PC-9 (cell line): ENCODE measurements at regions not wholly inside any gene's neighbourhood (a gene's known extent, or its start where the extent isn't known, plus 50 kb on each side); places are given as distances from the start of the nearest gene placed in this dataset.

Source experiments
- BruUV-seq: library from RNA; stranded (reverse); fragments of 400-500 nt; replicated peaks from 2 replicates; lab custom pipeline; 2021; lab: Mats Ljungman, UMichigan
- CTCF ChIA-PET: fragments of 300-600 bp; sonication (Branson Sonifier 250); formaldehyde crosslinking; loops from one replicate; lab custom pipeline; 2022; ENCODE audit warnings: antibody characterized with exemption; lab: Charles Lee
- POLR2A ChIA-PET: fragments of 300-600 bp; sonication (Branson Sonifier 250); formaldehyde crosslinking; loops from one replicate; lab custom pipeline; 2022; ENCODE audit warnings: antibody characterized with exemption; ENCODE audit not compliant: unreplicated experiment; lab: Charles Lee
- DNase-seq, 2 experiments: peaks; one replicate each; pipeline versions ENCODE4 v3.0.0 to v3.0.0-alpha.2; 2015 to 2022; ENCODE audit warnings: mixed read lengths in 1 of 2
- H2AFZ ChIP-seq: fragments of 200-600 bp; sonication (generic); 2 replicates; pipeline ENCODE4 v1.8.1; 2017; ENCODE audit warnings: antibody characterized with exemption
- H3F3A ChIP-seq: fragments of 200-600 bp; sonication (generic); 2 replicates; pipeline ENCODE4 v1.8.1; 2017; ENCODE audit warnings: antibody characterized with exemption, mild to moderate bottlenecking, low read depth; ENCODE audit not compliant: insufficient read depth
- H3K27ac ChIP-seq: fragments of 200-600 bp; sonication (generic); 2 replicates; pipeline ENCODE4 v1.6.1; 2016; ENCODE audit warnings: mixed run types
- H3K27me3 ChIP-seq: fragments of 200-600 bp; sonication (generic); 2 replicates; pipeline ENCODE4 v1.6.1; 2016; ENCODE audit warnings: low read depth, mixed run types; ENCODE audit not compliant: insufficient read depth
- H3K36me3 ChIP-seq: fragments of 200-600 bp; sonication (generic); 2 replicates; pipeline ENCODE4 v1.6.1; 2016; ENCODE audit warnings: low read depth, mixed run types
- H3K4me1 ChIP-seq: fragments of 200-600 bp; sonication (generic); replicated peaks from 2 replicates; pipeline ENCODE4 v1.6.1; 2016; ENCODE audit warnings: mixed run types; ENCODE audit not compliant: insufficient read depth
- H3K4me2 ChIP-seq: fragments of 200-600 bp; sonication (generic); 2 replicates; pipeline ENCODE4 v1.6.1; 2017; ENCODE audit warnings: mixed run types
- H3K4me3 ChIP-seq: fragments of 200-600 bp; sonication (generic); 2 replicates; pipeline ENCODE4 v1.6.1; 2016; ENCODE audit warnings: mixed run types
- H3K79me2 ChIP-seq: fragments of 200-600 bp; sonication (generic); 2 replicates; pipeline ENCODE4 v1.6.1; 2017; ENCODE audit warnings: low read depth, mixed run types
- H3K9me2 ChIP-seq: fragments of 200-600 bp; sonication (generic); 2 replicates; pipeline ENCODE4 v1.8.1; 2017; ENCODE audit warnings: mild to moderate bottlenecking; ENCODE audit not compliant: insufficient read depth
- H3K9me3 ChIP-seq: fragments of 200-600 bp; sonication (generic); 2 replicates; pipeline ENCODE4 v1.8.1; 2016; ENCODE audit warnings: low read depth; ENCODE audit not compliant: insufficient read depth
- H4K20me1 ChIP-seq: fragments of 200-600 bp; sonication (generic); 2 replicates; pipeline ENCODE4 v1.8.1; 2017; ENCODE audit not compliant: insufficient read depth
- CTCF ChIP-seq: fragments of 200-600 bp; sonication (generic); conservative IDR thresholded peaks from 2 replicates; pipeline ENCODE4 v1.6.1; 2017; ENCODE audit warnings: mixed run types, antibody characterized with exemption, mild to moderate bottlenecking, moderate library complexity
- EZH2 ChIP-seq: fragments of 200-600 bp; sonication (generic); IDR thresholded peaks from 2 replicates; pipeline ENCODE4 v1.8.0; 2017; ENCODE audit warnings: antibody characterized with exemption, low read depth
- intact Hi-C: fragments of 100-400 bp; cut with micrococcal nuclease; formaldehyde crosslinking; loops from one replicate; pipeline ENCODE4 v1.10.0; 2022; ENCODE audit not compliant: unreplicated experiment

GRCh38 chr3:104298662-104299061, 1068.0 kb upstream of the ALCAM start:
- no peaks in the 10 kb centered on the region for H3K79me2 ChIP-seq
- ChIA-PET POLR2A (no interaction called here), CTCF (no interaction called here)
- H3K9me2 ChIP-seq: no peaks in the 10 kb centered on the region
- TF ChIP-seq CTCF: no peak
- TF ChIP-seq EZH2: no peak
- H3K4me3 ChIP-seq: no peak overlapping the region
- H3K9me3 ChIP-seq: no peaks in the 10 kb centered on the region
- no peak overlapping the region for H3K4me2 ChIP-seq
- H3K4me1 ChIP-seq: no peaks in the 10 kb centered on the region
- no peak for DNase-seq
- BruUV-seq: no TSS peak
- no peaks in the 10 kb centered on the region for H4K20me1 ChIP-seq
- H3K27ac ChIP-seq: no peak overlapping the region
- H3F3A ChIP-seq: no peaks in the 10 kb centered on the region
- intact Hi-C loops: no loop called here
- no peak overlapping the region; the same call in 1 of the 2 replicates for H2AFZ ChIP-seq
- H3K27me3 ChIP-seq: no peaks in the 10 kb centered on the region
- H3K36me3 ChIP-seq: no peaks in the 10 kb centered on the region

- Histone ChIP-seq H3K4me1 (no peaks in the 10 kb centered on the region), H3F3A (no peaks in the 10 kb centered on the region), H3K4me2 (no peak overlapping the region), H2AFZ (peak overlapping the region; percentile 46; the same call in 1 of the 2 replicates), H3K4me3 (no peak overlapping the region), H3K36me3 (no peaks in the 10 kb centered on the region), H3K27ac (no peak overlapping the region), H3K79me2 (no peaks in the 10 kb centered on the region), H3K9me2 (no peaks in the 10 kb centered on the region), H3K27me3 (no peaks in the 10 kb centered on the region), H3K9me3 (peaks cover 5% of the 10 kb centered on the region; the same call in 1 of the 2 replicates), H4K20me1 (no peaks in the 10 kb centered on the region)
- TF ChIP-seq EZH2 (no peak), CTCF (no peak)
- ChIA-PET CTCF (no interaction called here), POLR2A (no interaction called here)
- no TSS peak for BruUV-seq
- no peak for DNase-seq
- intact Hi-C loops: no loop called here
These were observed 1050.6 kb upstream of the ALCAM start for GRCh38 chr3:104316118-104316517.

GRCh38 chr3:104323226-104323625, 1043.5 kb upstream of the ALCAM start:
- ChIA-PET POLR2A (no interaction called here), CTCF (no interaction called here)
- H4K20me1 ChIP-seq: no peaks in the 10 kb centered on the region
- H2AFZ ChIP-seq: peak overlapping the region; percentile 59; the same call in 1 of the 2 replicates
- TF ChIP-seq EZH2: no peak
- no peak for TF ChIP-seq CTCF
- no peak for DNase-seq
- H3K9me2 ChIP-seq: no peaks in the 10 kb centered on the region
- no peaks in the 10 kb centered on the region for H3K27me3 ChIP-seq
- BruUV-seq: no TSS peak
- H3K27ac ChIP-seq: no peak overlapping the region
- H3K9me3 ChIP-seq: peaks cover 16% of the 10 kb centered on the region
- no peaks in the 10 kb centered on the region for H3K36me3 ChIP-seq
- no peak overlapping the region for H3K4me3 ChIP-seq
- intact Hi-C loops: no loop called here
- no peak overlapping the region for H3K4me2 ChIP-seq
- H3K4me1 ChIP-seq: no peaks in the 10 kb centered on the region
- no peaks in the 10 kb centered on the region for H3F3A ChIP-seq
- H3K79me2 ChIP-seq: no peaks in the 10 kb centered on the region
